Neural cell (in vitro differentiated cells): ENCODE measurements at regions not wholly inside any gene's neighbourhood (a gene's known extent, or its start where the extent isn't known, plus 50 kb on each side); places are given as distances from the start of the nearest gene placed in this dataset.

ENCODE experiments used
- H2AFZ ChIP-seq: fragments of 200-600, 300-800 bp; sonication (generic), shearing (Covaris generic); 2 replicates; pipeline ENCODE4 v1.6.0; 2014; ENCODE audit warnings: low read depth, mild to moderate bottlenecking, antibody characterized with exemption, low read length, moderate library complexity
- H3F3A ChIP-seq: fragments of 200-600 bp; shearing (Covaris generic); 2 replicates; pipeline ENCODE4 v1.6.1; 2016; ENCODE audit warnings: mild to moderate bottlenecking, moderate library complexity, mixed read lengths, antibody characterized with exemption, low read length; ENCODE audit not compliant: insufficient read depth, poor library complexity, severe bottlenecking
- H3K27ac ChIP-seq: fragments of 200-600, 300-800 bp; sonication (generic), shearing (Covaris generic); 2 replicates; pipeline ENCODE4 v1.5.1; 2014; ENCODE audit warnings: mild to moderate bottlenecking, low read length, moderate library complexity
- H3K27me3 ChIP-seq: fragments of 300-800, 200-600 bp; sonication (generic), shearing (Covaris generic); 2 replicates; pipeline ENCODE4 v1.6.0; 2014; ENCODE audit warnings: mild to moderate bottlenecking, low read depth, low read length, moderate library complexity; ENCODE audit not compliant: insufficient read depth
- H3K36me3 ChIP-seq: fragments of 300-800, 200-600 bp; sonication (generic), shearing (Covaris generic); 2 replicates; pipeline ENCODE4 v1.5.1; 2014; ENCODE audit warnings: mild to moderate bottlenecking, antibody characterized with exemption, low read length, moderate library complexity; ENCODE audit not compliant: insufficient read depth
- H3K4me2 ChIP-seq: fragments of 300-800, 200-600 bp; sonication (generic), shearing (Covaris generic); 2 replicates; pipeline ENCODE4 v1.6.0; 2014; ENCODE audit warnings: mild to moderate bottlenecking, low read length
- H3K4me3 ChIP-seq: fragments of 300-800, 200-600 bp; sonication (generic), shearing (Covaris generic); 2 replicates; pipeline ENCODE4 v1.5.1; 2014; ENCODE audit warnings: mild to moderate bottlenecking, low read length, moderate library complexity
- H3K79me2 ChIP-seq: fragments of 200-600 bp; shearing (Covaris generic); replicated peaks from 2 replicates; pipeline ENCODE4 v1.6.0; 2014; ENCODE audit warnings: mild to moderate bottlenecking, low read length, moderate library complexity; ENCODE audit not compliant: insufficient read depth
- H3K9ac ChIP-seq: fragments of 300-800, 200-600 bp; sonication (generic), shearing (Covaris generic); 2 replicates; pipeline ENCODE4 v1.6.1; 2016; ENCODE audit warnings: mild to moderate bottlenecking, low read length, mixed read lengths
- H3K9me2 ChIP-seq: fragments of 200-600 bp; shearing (Covaris generic); 2 replicates; pipeline ENCODE4 v1.6.1; 2016; ENCODE audit warnings: mild to moderate bottlenecking, low read length, mixed read lengths; ENCODE audit not compliant: insufficient read depth
- H3K9me3 ChIP-seq: fragments of 200-600, 300-800 bp; sonication (generic), shearing (Covaris generic); 2 replicates; pipeline ENCODE4 v1.6.1; 2016; ENCODE audit warnings: mild to moderate bottlenecking, mixed run types, low read length, moderate library complexity, mixed read lengths
- H4K20me1 ChIP-seq: fragments of 200-600 bp; shearing (Covaris generic); 2 replicates; pipeline ENCODE4 v1.6.1; 2016; ENCODE audit warnings: mild to moderate bottlenecking, mixed run types; ENCODE audit not compliant: insufficient read depth
- EP300 ChIP-seq: fragments of 450-650 bp; conservative IDR thresholded peaks from 2 replicates; pipeline ENCODE4 v1.6.1; 2014; ENCODE audit warnings: antibody characterized with exemption, mild to moderate bottlenecking, moderate library complexity; ENCODE audit not compliant: poor library complexity, severe bottlenecking
- EZH2 ChIP-seq: fragments of 200-600, 300-800 bp; shearing (Covaris generic), sonication (generic); IDR thresholded peaks from 2 replicates; pipeline ENCODE4 v1.6.1; 2014; ENCODE audit warnings: antibody characterized with exemption, low read length, borderline replicate concordance, mild to moderate bottlenecking; ENCODE audit not compliant: insufficient read depth, poor library complexity, severe bottlenecking
- MXI1 ChIP-seq: fragments of 450-650 bp; conservative IDR thresholded peaks from 2 replicates; pipeline ENCODE4 v1.6.1; 2014; ENCODE audit warnings: antibody characterized with exemption, mild to moderate bottlenecking; ENCODE audit not compliant: poor library complexity, severe bottlenecking
- POLR2AphosphoS5 ChIP-seq: IDR thresholded peaks from 2 replicates; pipeline ENCODE4 v1.6.1; 2012
- RAD21 ChIP-seq: fragments of 450-650 bp; conservative IDR thresholded peaks from 2 replicates; pipeline ENCODE4 v1.6.1; 2014; ENCODE audit warnings: antibody characterized with exemption, mild to moderate bottlenecking, moderate library complexity
- SMC3 ChIP-seq: fragments of 450-650 bp; conservative IDR thresholded peaks from 2 replicates; pipeline ENCODE4 v1.6.1; 2014; ENCODE audit warnings: antibody characterized with exemption, mild to moderate bottlenecking, moderate library complexity; ENCODE audit not compliant: poor library complexity
- TAF1 ChIP-seq: IDR thresholded peaks from 2 replicates; pipeline ENCODE4 v1.6.1; 2012; ENCODE audit warnings: low read depth
- TF ChIP-seq, protein P1 (sequence below): IDR thresholded peaks from 2 replicates; pipeline ENCODE4 v1.6.1; 2012; ENCODE audit warnings: borderline replicate concordance
- TF ChIP-seq, protein P2 (sequence below): fragments of 450-650 bp; IDR thresholded peaks from 2 replicates; pipeline ENCODE4 v1.5.1; 2014; ENCODE audit warnings: antibody characterized with exemption, mild to moderate bottlenecking, moderate library complexity; ENCODE audit not compliant: poor library complexity, severe bottlenecking

DNA sequence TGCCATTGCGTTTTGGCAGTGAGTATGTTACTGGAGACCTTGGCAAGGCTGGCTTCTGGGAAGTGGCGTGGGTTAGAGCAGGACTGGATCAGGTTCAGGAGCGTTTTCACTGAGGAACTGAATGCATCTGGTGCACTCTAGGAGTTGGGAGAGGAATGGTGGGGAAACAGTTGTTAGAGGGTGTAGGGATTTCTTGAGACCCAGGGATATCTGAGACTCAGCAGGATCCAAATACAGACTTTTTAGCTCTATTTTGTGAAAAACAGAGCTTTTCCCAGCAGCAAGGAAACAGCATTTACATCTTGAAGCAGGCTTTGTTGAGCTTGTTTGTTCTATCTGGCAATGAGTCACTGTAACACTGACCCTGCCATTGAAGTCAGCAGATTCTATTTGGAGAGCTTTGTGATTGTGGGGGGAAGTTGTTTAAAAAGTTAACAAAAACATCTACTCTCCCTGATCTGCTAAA lies 56.9 kb upstream of the NRIP1 start:
- Histone ChIP-seq H2AFZ (no peak overlapping the region), H3K9me3 (no peaks in the 10 kb centered on the region), H3K79me2 (no peaks in the 10 kb centered on the region), H4K20me1 (no peaks in the 10 kb centered on the region), H3K27ac (no peak overlapping the region), H3K36me3 (no peaks in the 10 kb centered on the region), H3K4me3 (no peak overlapping the region), H3K27me3 (no peaks in the 10 kb centered on the region), H3F3A (no peaks in the 10 kb centered on the region), H3K9ac (no peak overlapping the region), H3K4me2 (no peak overlapping the region), H3K9me2 (no peaks in the 10 kb centered on the region)
- no peak for TF ChIP-seq EP300

- H3K27ac ChIP-seq: no peak overlapping the region
- no peaks in the 10 kb centered on the region for H3F3A ChIP-seq
- no peak overlapping the region for H3K4me2 ChIP-seq
- no peaks in the 10 kb centered on the region for H3K9me3 ChIP-seq
- no peak overlapping the region for H2AFZ ChIP-seq
- H4K20me1 ChIP-seq: no peaks in the 10 kb centered on the region
- no peak overlapping the region for H3K4me3 ChIP-seq
- no peaks in the 10 kb centered on the region for H3K27me3 ChIP-seq
- no peak overlapping the region for H3K9ac ChIP-seq
- no peaks in the 10 kb centered on the region for H3K9me2 ChIP-seq
- TF ChIP-seq RAD21 (no peak), EZH2 (no peak), TAF1 (no peak)
- TF ChIP-seq, protein P1, sequence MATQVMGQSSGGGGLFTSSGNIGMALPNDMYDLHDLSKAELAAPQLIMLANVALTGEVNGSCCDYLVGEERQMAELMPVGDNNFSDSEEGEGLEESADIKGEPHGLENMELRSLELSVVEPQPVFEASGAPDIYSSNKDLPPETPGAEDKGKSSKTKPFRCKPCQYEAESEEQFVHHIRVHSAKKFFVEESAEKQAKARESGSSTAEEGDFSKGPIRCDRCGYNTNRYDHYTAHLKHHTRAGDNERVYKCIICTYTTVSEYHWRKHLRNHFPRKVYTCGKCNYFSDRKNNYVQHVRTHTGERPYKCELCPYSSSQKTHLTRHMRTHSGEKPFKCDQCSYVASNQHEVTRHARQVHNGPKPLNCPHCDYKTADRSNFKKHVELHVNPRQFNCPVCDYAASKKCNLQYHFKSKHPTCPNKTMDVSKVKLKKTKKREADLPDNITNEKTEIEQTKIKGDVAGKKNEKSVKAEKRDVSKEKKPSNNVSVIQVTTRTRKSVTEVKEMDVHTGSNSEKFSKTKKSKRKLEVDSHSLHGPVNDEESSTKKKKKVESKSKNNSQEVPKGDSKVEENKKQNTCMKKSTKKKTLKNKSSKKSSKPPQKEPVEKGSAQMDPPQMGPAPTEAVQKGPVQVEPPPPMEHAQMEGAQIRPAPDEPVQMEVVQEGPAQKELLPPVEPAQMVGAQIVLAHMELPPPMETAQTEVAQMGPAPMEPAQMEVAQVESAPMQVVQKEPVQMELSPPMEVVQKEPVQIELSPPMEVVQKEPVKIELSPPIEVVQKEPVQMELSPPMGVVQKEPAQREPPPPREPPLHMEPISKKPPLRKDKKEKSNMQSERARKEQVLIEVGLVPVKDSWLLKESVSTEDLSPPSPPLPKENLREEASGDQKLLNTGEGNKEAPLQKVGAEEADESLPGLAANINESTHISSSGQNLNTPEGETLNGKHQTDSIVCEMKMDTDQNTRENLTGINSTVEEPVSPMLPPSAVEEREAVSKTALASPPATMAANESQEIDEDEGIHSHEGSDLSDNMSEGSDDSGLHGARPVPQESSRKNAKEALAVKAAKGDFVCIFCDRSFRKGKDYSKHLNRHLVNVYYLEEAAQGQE: no peak
- TF ChIP-seq, protein P2, sequence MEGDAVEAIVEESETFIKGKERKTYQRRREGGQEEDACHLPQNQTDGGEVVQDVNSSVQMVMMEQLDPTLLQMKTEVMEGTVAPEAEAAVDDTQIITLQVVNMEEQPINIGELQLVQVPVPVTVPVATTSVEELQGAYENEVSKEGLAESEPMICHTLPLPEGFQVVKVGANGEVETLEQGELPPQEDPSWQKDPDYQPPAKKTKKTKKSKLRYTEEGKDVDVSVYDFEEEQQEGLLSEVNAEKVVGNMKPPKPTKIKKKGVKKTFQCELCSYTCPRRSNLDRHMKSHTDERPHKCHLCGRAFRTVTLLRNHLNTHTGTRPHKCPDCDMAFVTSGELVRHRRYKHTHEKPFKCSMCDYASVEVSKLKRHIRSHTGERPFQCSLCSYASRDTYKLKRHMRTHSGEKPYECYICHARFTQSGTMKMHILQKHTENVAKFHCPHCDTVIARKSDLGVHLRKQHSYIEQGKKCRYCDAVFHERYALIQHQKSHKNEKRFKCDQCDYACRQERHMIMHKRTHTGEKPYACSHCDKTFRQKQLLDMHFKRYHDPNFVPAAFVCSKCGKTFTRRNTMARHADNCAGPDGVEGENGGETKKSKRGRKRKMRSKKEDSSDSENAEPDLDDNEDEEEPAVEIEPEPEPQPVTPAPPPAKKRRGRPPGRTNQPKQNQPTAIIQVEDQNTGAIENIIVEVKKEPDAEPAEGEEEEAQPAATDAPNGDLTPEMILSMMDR: no peak
- H3K36me3 ChIP-seq: no peaks in the 10 kb centered on the region
- H3K79me2 ChIP-seq: no peaks in the 10 kb centered on the region
Observed at GRCh38 chr21:15122241-15122640, 57.4 kb upstream of the NRIP1 start.

DNA sequence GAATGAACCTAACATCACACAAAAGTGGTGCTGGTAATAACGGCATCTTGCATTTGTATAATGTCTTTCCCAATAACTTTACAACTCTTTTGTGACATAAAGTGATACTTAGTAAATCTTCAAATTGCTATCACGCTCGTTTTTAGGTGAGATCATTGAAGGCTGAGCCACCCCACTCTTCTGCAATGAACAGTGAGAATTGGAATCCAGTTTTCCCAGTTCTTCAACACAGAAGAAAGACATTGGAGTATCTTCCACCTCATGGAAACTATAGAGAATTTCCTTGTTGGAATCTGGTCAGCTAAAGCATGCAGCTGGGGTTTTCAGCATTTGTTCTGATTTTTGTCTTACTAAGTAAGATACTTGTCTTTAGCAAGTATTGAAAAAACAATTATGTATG lies 59.9 kb upstream of the NRIP1 start:
- no peak for TF ChIP-seq RAD21
- TF ChIP-seq, protein P2: no peak
- TF ChIP-seq, protein P1: no peak
- no peak for TF ChIP-seq TAF1
- TF ChIP-seq EZH2: no peak
- TF ChIP-seq POLR2AphosphoS5: no peak
- no peak for TF ChIP-seq SMC3
- no peak for TF ChIP-seq MXI1
- Histone ChIP-seq H3K4me3 (no peak overlapping the region), H3K9me3 (no peaks in the 10 kb centered on the region), H3K9ac (no peak overlapping the region), H3K27me3 (no peaks in the 10 kb centered on the region), H3K79me2 (no peaks in the 10 kb centered on the region), H2AFZ (no peak overlapping the region), H3K4me2 (no peak overlapping the region), H4K20me1 (no peaks in the 10 kb centered on the region), H3K36me3 (no peaks in the 10 kb centered on the region), H3F3A (no peaks in the 10 kb centered on the region), H3K9me2 (no peaks in the 10 kb centered on the region), H3K27ac (no peak overlapping the region)
